Smooth muscle cell (in vitro differentiated cells): ENCODE measurements at regions not wholly inside any gene's neighbourhood (a gene's known extent, or its start where the extent isn't known, plus 50 kb on each side); places are given as distances from the start of the nearest gene placed in this dataset.

ENCODE experiments used
- DNase-seq: peaks from one replicate; lab custom pipeline; 2025; ENCODE audit not compliant: unreplicated experiment; lab: John Stamatoyannopoulos, UW
- H2AFZ ChIP-seq: fragments of 200-600 bp; sonication (generic); 2 replicates; pipeline ENCODE4 v1.6.0; 2016; ENCODE audit warnings: antibody characterized with exemption, low read depth, mild to moderate bottlenecking
- H3F3A ChIP-seq: fragments of 200-600 bp; sonication (generic); 2 replicates; pipeline ENCODE4 v1.6.0; 2017; ENCODE audit warnings: antibody characterized with exemption, low read depth
- H3K27ac ChIP-seq: fragments of 200-600 bp; sonication (generic); 2 replicates; pipeline ENCODE4 v1.5.1; 2016; ENCODE audit warnings: low read depth, mild to moderate bottlenecking
- H3K27me3 ChIP-seq: fragments of 200-600 bp; sonication (generic); 2 replicates; pipeline ENCODE4 v1.6.1; 2016; ENCODE audit warnings: low read depth, mild to moderate bottlenecking
- H3K36me3 ChIP-seq: fragments of 200-600 bp; sonication (generic); 2 replicates; pipeline ENCODE4 v1.5.1; 2016; ENCODE audit warnings: low read depth
- H3K4me1 ChIP-seq: fragments of 200-600 bp; sonication (generic); 2 replicates; pipeline ENCODE4 v1.5.1; 2016; ENCODE audit warnings: low read depth
- H3K4me2 ChIP-seq: fragments of 200-600 bp; sonication (generic); 2 replicates; pipeline ENCODE4 v1.6.0; 2016; ENCODE audit warnings: mild to moderate bottlenecking
- H3K4me3 ChIP-seq: fragments of 200-600 bp; sonication (generic); 2 replicates; pipeline ENCODE4 v1.5.1; 2016; ENCODE audit warnings: mild to moderate bottlenecking
- H3K79me2 ChIP-seq: fragments of 200-600 bp; sonication (generic); 2 replicates; pipeline ENCODE4 v1.6.0; 2016; ENCODE audit warnings: low read depth, mild to moderate bottlenecking
- H3K9ac ChIP-seq: fragments of 200-600 bp; sonication (generic); 2 replicates; pipeline ENCODE4 v1.6.0; 2016; ENCODE audit warnings: low read depth
- H3K9me3 ChIP-seq: fragments of 200-600 bp; sonication (generic); replicated peaks from 2 replicates; pipeline ENCODE4 v1.5.1; 2016; ENCODE audit warnings: low read depth
- H4K20me1 ChIP-seq: fragments of 200-600 bp; sonication (generic); 2 replicates; pipeline ENCODE4 v1.6.0; 2016; ENCODE audit warnings: low read depth
- CTCF ChIP-seq: fragments of 200-600 bp; sonication (generic); IDR thresholded peaks from 2 replicates; pipeline ENCODE4 v1.5.1; 2017; ENCODE audit warnings: borderline replicate concordance, mild to moderate bottlenecking, antibody characterized with exemption; ENCODE audit not compliant: insufficient read depth, poor library complexity, severe bottlenecking
- WGBS: methylation state at CpG from one replicate; pipeline ENCODE4 v1.1.7; 2016; ENCODE audit warnings: low lambda C conversion rate; 5-methylcytosine and 5-hydroxymethylcytosine counted together

GRCh38 chr4:52296341-52296740, 245.2 kb downstream of the SPATA18 start:
- Histone ChIP-seq H3K36me3 (no peaks in the 10 kb centered on the region), H3K9me3 (no peaks in the 10 kb centered on the region), H2AFZ (no peak overlapping the region), H4K20me1 (no peaks in the 10 kb centered on the region), H3K4me3 (no peak overlapping the region), H3K4me2 (no peak overlapping the region), H3F3A (no peaks in the 10 kb centered on the region), H3K27me3 (no peaks in the 10 kb centered on the region), H3K9ac (no peak overlapping the region), H3K79me2 (no peaks in the 10 kb centered on the region), H3K27ac (no peak overlapping the region), H3K4me1 (no peaks in the 10 kb centered on the region)
- no peak for TF ChIP-seq CTCF
- WGBS: 96% methylated on average over 2 of the region's 2 CpGs
- DNase-seq: no peak

- H3K4me2 ChIP-seq: no peak overlapping the region
- no peak for DNase-seq
- no peaks in the 10 kb centered on the region for H3F3A ChIP-seq
- WGBS: 42% methylated on average over 1 of the region's 1 CpG
- H3K27me3 ChIP-seq: no peaks in the 10 kb centered on the region
- H3K9me3 ChIP-seq: no peaks in the 10 kb centered on the region
- no peak overlapping the region for H3K9ac ChIP-seq
- TF ChIP-seq CTCF: no peak
- no peaks in the 10 kb centered on the region for H3K36me3 ChIP-seq
- no peak overlapping the region for H2AFZ ChIP-seq
- H3K4me3 ChIP-seq: no peak overlapping the region
- no peak overlapping the region for H3K27ac ChIP-seq
- no peaks in the 10 kb centered on the region for H3K79me2 ChIP-seq
- H4K20me1 ChIP-seq: no peaks in the 10 kb centered on the region
- H3K4me1 ChIP-seq: no peaks in the 10 kb centered on the region
Measured at GRCh38 chr4:52298444-52298843, 247.3 kb downstream of the SPATA18 start.

- Histone ChIP-seq H2AFZ (no peak overlapping the region), H3K4me1 (no peaks in the 10 kb centered on the region), H4K20me1 (no peaks in the 10 kb centered on the region), H3K4me2 (no peak overlapping the region), H3K4me3 (no peak overlapping the region), H3K9me3 (no peaks in the 10 kb centered on the region), H3F3A (no peaks in the 10 kb centered on the region), H3K9ac (no peak overlapping the region), H3K79me2 (no peaks in the 10 kb centered on the region), H3K27ac (no peak overlapping the region), H3K36me3 (no peaks in the 10 kb centered on the region), H3K27me3 (no peaks in the 10 kb centered on the region)
- no peak for DNase-seq
- 95% methylated on average over 7 of the region's 7 CpGs for WGBS
- no peak for TF ChIP-seq CTCF
Measured at GRCh38 chr4:52299120-52299519, 248.0 kb downstream of the SPATA18 start.

- no peak overlapping the region for H3K27ac ChIP-seq
- H3K4me3 ChIP-seq: no peak overlapping the region
- WGBS: 75% methylated on average over 2 of the region's 2 CpGs
- no peak overlapping the region for H3K4me2 ChIP-seq
- H3K79me2 ChIP-seq: no peaks in the 10 kb centered on the region
- H3K9ac ChIP-seq: no peak overlapping the region
- H3K9me3 ChIP-seq: no peaks in the 10 kb centered on the region
- no peaks in the 10 kb centered on the region for H3K27me3 ChIP-seq
- no peak for DNase-seq
- H2AFZ ChIP-seq: no peak overlapping the region
- H4K20me1 ChIP-seq: no peaks in the 10 kb centered on the region
- no peak for TF ChIP-seq CTCF
- H3F3A ChIP-seq: no peaks in the 10 kb centered on the region
- H3K36me3 ChIP-seq: no peaks in the 10 kb centered on the region
- H3K4me1 ChIP-seq: no peaks in the 10 kb centered on the region
Measured at GRCh38 chr4:52311464-52312125, 260.5 kb downstream of the SPATA18 start.
